Stimulated activated CD8-positive, alpha-beta memory T cell treated with anti-CD3 and anti-CD28 coated beads, Interleukin-7, amount 100 ng/mL, for 48 hours (primary cell): ENCODE measurements at regions not wholly inside any gene's neighbourhood (a gene's known extent, or its start where the extent isn't known, plus 50 kb on each side); places are given as distances from the start of the nearest gene placed in this dataset.
"Not testable (repeated sequence)": the region's sequence is repeated elsewhere in the genome, so short reads cannot be mapped to it uniquely, and the experiment has no call there.

Experiments
- DNase-seq, 2 donors: peaks; one replicate each; pipeline ENCODE4 v3.0.0-alpha.2; 2020; ENCODE audit warnings: low read depth in 1 of 2; ENCODE audit errors: extremely low read depth in 1 of 2

- DNase-seq: no peak
Measured at GRCh38 chr5:118088448-118088847, 899.9 kb downstream of the DTWD2 start.

DNA sequence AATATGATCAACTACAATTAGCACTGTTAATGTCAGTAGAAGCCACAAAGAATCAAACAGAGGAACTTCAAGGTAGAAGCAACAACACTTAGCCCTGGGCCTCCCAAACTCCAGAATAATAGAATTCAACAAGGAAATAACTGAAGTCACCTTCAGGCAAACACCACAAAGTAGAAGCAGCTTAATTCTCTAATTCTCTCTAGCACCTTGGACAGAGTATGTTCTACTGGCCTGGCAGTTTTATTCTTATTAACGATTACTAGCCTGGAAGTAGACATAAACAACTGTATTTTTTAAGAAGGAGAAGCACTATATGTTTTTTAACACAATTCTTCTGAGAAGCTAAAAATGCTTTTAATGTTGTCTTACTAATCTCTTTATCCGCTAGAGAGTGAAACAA is 911.9 kb downstream of the DTWD2 start:
- DNase-seq: no peak

DNA sequence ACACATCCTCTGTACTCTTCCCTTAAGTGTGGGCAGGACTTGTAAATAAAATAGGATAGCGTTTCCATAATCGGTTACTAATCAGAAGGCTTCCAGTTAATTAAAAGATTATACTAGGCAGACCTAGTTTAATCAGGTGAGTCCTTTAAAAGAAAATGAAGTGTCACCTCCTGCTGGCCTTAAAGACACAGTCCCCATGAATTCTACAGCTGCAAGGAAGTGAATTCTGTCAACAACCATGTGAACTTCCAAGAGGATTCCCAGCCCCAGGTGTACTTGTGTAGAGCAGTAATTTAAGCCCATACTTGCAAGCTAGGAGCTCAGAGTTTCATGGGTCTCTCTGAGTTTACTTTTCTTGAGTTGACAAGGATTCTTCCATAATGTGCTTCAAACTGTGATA is 918.3 kb downstream of the DTWD2 start:
- DNase-seq: no peak

GRCh38 chr5:118069452-118069851 is 918.9 kb downstream of the DTWD2 start:
- no peak for DNase-seq

DNA sequence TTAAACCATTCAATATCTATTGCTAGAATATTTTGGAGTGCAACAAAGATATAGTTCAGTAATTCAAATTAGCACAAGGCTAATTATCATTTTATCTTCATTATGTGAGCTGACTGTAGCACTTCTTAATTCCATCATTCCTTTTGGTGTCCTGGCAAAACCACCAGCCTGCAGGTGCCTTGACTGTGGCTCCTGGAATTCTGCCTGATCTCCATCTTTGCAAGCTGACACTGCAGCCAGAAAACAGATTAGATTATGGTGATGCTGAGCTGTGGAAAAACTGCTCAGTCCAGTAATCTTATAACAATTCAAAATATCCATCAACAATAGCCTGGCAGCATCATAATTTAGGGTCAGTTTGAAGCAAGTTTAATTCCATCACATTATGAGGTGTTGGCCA is 919.5 kb downstream of the DTWD2 start:
- DNase-seq: no peak

- DNase-seq: not testable (repeated sequence)
Measured at GRCh38 chr5:118063836-118064235, 924.5 kb downstream of the DTWD2 start.

- DNase-seq: no peak
Measured at GRCh38 chr5:118060833-118061232, 927.5 kb downstream of the DTWD2 start.

- DNase-seq: no peak
Measured at GRCh38 chr5:118052503-118052902, 935.8 kb downstream of the DTWD2 start.

DNA sequence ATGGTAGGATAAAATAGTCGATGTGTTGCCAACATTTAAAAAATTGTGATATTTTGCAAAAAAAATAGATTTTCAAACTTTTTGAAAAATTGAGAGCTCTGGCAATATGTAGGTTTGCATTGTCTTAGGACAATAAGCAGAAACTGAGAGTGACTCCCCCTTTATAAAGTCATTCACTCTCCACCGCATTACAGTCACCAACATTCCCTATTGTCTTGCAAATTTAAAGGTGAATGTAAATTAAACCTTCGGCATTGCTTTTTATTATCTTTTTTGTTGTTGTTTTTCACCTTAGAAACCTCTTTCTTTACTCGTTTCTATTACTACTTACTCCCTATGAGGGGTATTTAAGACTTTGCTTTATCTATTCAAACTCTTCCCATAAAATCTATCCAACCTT is 944.2 kb downstream of the DTWD2 start:
- no peak for DNase-seq

DNA sequence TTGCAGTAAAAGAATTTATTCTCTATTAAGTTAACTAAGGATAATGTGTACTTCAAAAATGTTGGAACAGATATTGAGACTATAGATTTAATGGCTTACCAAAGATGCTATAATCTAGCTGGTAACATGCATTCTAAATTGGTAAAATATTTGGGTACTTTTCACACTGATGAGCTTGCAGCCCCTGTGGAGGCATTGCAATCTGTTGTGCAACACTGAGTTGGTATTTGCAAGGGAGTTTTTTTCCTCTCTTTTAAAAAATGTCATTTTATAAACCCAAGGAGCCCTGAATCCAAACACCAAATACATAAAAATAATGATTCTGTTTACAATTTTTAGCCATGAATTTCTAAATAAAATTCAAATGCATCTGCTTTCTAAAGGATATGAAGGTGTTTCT is 944.8 kb downstream of the DTWD2 start:
- no peak for DNase-seq

- DNase-seq: no peak
Measured at GRCh38 chr5:118042076-118042475, 946.3 kb downstream of the DTWD2 start.

GRCh38 chr5:118040496-118040895 is 947.9 kb downstream of the DTWD2 start:
- DNase-seq: no peak

DNA sequence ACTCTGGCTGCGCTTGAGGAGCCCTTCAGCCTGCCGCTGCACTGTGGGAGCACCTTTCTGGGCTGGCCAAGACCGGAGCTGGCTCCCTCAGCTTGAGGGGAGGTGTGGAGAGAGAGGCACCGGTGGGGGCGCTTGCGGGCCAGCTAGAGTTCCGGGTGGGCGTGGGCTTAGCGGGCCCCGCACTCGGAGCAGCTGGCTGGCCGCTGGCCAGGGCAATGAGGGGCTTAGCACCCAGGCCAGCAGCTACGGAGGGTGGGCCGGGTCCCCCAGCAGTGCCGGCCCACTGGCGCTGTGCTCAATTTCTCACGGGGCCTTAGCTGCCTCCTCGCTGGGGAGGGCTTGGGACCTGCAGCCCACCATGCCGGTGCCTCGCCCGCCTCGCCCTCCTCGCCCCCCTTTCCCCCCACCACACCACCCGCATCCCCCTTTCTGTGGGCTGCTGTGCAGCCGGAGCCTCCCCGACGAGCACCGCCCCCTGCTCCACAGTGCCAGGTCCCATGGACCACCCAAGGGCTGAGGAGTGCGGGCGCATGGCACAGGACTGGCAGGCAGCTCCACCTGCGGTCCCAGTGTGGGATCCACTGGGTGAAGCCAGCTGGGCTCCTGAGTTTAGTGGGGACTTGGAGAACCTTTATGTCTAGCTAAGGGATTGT is 954.5 kb downstream of the DTWD2 start:
- no peak for DNase-seq

DNA sequence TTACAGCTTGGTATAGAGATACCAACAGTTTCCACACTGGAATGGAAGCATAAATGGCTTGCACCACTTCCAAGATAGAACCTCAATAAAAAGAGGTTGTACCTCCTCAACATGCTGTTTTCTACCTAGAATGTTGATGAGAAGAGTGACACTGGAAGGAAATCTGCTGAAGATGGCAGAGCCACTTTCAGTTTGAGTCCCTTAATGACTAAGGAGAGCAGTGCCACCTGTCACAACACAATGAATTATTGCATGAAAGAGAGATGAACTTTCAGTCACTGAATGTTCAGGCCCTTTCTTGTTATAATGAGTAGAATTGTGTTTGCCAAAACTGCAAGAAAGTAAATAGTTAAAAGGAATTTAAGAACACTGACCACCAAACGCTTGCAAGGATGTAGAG is 958.5 kb downstream of the DTWD2 start:
- DNase-seq: no peak

- no peak for DNase-seq
Measured at GRCh38 chr5:118022062-118022461, 966.3 kb downstream of the DTWD2 start.

DNA sequence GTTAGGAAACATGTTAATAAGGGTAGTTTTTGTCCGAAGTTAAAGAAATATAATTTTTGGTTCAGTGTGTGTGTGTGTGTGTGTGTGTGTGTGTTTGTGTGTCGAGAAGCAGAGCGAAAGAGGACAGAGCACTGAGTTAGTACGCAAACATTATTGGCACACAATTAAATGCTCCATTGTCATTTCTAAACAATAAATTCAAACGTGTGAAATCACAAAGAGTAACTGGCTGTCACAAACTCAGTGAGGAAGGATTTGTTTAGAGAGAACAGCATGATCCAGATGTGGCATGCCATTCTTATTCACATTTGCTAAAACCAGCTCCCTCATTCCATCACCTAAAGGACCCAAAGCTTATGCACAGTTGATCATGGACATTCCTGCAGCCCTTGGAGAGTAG is 970.8 kb downstream of the DTWD2 start:
- no peak for DNase-seq

GRCh38 chr5:118016396-118016795 is 972.0 kb downstream of the DTWD2 start:
- no peak for DNase-seq

DNA sequence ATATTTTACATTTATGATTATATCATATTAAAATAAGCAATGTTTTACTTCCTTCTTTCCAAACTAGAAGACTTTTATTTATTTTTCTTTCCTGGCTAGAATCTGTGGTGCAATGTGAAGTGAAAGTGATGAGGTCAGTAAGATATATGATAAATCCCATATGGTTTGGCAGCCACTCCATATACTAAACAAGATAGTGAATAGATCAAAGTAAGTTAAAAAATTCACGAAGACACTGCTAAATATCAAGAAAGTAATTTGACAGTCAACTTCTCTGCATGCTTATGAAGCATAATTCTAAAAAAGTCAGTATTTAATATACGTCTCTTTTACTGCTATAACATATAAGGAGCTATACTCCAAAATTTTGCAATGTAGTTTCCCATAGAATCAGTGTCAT is 972.8 kb downstream of the DTWD2 start:
- no peak for DNase-seq

GRCh38 chr5:118009741-118010297 is 978.5 kb downstream of the DTWD2 start:
- no peak for DNase-seq

- DNase-seq: no peak
Measured at GRCh38 chr5:118008779-118009178, 979.6 kb downstream of the DTWD2 start.

GRCh38 chr5:118007262-118007661 is 981.1 kb downstream of the DTWD2 start:
- DNase-seq: no peak

GRCh38 chr5:118006219-118006618 is 982.1 kb downstream of the DTWD2 start:
- DNase-seq: no peak

- DNase-seq: no peak
Measured at GRCh38 chr5:117999939-118000549, 988.3 kb downstream of the DTWD2 start.
